ENCODE measurements at regions not wholly inside any gene's neighbourhood (a gene's known extent, or its start where the extent isn't known, plus 50 kb on each side); places are given as distances from the start of the nearest gene placed in this dataset.

- TF ChIP-seq ATF2 (IDR thresholded peaks at IDR 0.05; ENCODE audit: low read length) (no peak), SIN3A (conservative IDR thresholded peaks at IDR 0.05 in 1 of 2, IDR thresholded peaks at IDR 0.05 in 1 of 2; ENCODE audit: low read depth in 1 of 2, low read length in 2 of 2) (no peak), ATF3 (IDR thresholded peaks at IDR 0.05; ENCODE audit: insufficient read depth, low read depth, low read length) (no peak)
Observed at GRCh38 chr7:41612798-41613197, 90.1 kb downstream of the INHBA start (continued).
